Upper lobe of left lung (tissue), 6 donors: ENCODE measurements at regions not wholly inside any gene's neighbourhood (a gene's known extent, or its start where the extent isn't known, plus 50 kb on each side); places are given as distances from the start of the nearest gene placed in this dataset.

ENCODE experiments used
- ATAC-seq, 2 donors: fragments of 200-7000 bp; cut with Tn5 transposase; one replicate each; pipeline ENCODE4 v1.9.1; 2022; ENCODE audit warnings: mild to moderate bottlenecking in 2 of 2, moderate library complexity in 2 of 2; ENCODE audit not compliant: low FRiP score in 2 of 2
- DNase-seq, 2 donors: peaks; one replicate each; pipeline ENCODE4 v3.0.0-alpha.2; 2019 to 2020
- H3K27ac ChIP-seq, 4 donors: fragments of 200-600 bp; sonication (generic); one replicate each; pipeline ENCODE4 v1.5.1; 2016 to 2019
- H3K27me3 ChIP-seq, 4 donors: fragments of 200-600 bp; sonication (generic); one replicate each; pipeline ENCODE4 v1.5.1; 2017 to 2019
- H3K36me3 ChIP-seq, 4 donors: fragments of 200-600 bp; sonication (generic); one replicate each; pipeline ENCODE4 v1.5.1; 2016 to 2019
- H3K4me1 ChIP-seq, 4 donors: fragments of 200-600 bp; sonication (generic); one replicate each; pipeline ENCODE4 v1.5.1; 2018 to 2019
- H3K4me3 ChIP-seq, 4 donors: fragments of 200-600 bp; sonication (generic); one replicate each; pipeline ENCODE4 v1.5.1; 2017 to 2019; ENCODE audit warnings: mild to moderate bottlenecking in 2 of 4, moderate library complexity in 1 of 4
- H3K9me3 ChIP-seq, 4 donors: fragments of 200-600 bp; sonication (generic); one replicate each; pipeline ENCODE4 v1.5.1; 2018 to 2019
- CTCF ChIP-seq, 6 experiments: fragments of 450-650 bp in 4 of 6; fragments of 200-600 bp in 2 of 6; sonication (generic) in 2 of 6; IDR thresholded peaks; one replicate each; pipeline ENCODE4 v1.5.1; 2016 to 2019; ENCODE audit warnings: antibody characterized with exemption in 6 of 6
- EP300 ChIP-seq, 4 donors: sonication (generic); formaldehyde crosslinking; IDR thresholded peaks; one replicate each; pipeline ENCODE4 v1.5.1; 2017; ENCODE audit warnings: antibody characterized with exemption in 4 of 4, control low read depth in 2 of 4
- POLR2A ChIP-seq, 4 donors: fragments of 450-650 bp; IDR thresholded peaks; one replicate each; pipeline ENCODE4 v1.5.1; 2016 to 2017; ENCODE audit warnings: antibody characterized with exemption in 4 of 4, mild to moderate bottlenecking in 2 of 4
- POLR2AphosphoS5 ChIP-seq, 2 donors: sonication (generic); formaldehyde crosslinking; IDR thresholded peaks; one replicate each; pipeline ENCODE4 v1.5.1; 2017; ENCODE audit warnings: antibody characterized with exemption in 2 of 2
- WGBS, 2 donors: methylation state at CpG; one replicate each; pipeline ENCODE4 v1.1.5; 2017 to 2018; 5-methylcytosine and 5-hydroxymethylcytosine counted together
- donor health status: DM: no; HTN: no; CAD: no; lungs with moderate emphysema.
- donor health status: DM: no; HTN: yes; CAD: no; lungs with severe emphysema.

DNA sequence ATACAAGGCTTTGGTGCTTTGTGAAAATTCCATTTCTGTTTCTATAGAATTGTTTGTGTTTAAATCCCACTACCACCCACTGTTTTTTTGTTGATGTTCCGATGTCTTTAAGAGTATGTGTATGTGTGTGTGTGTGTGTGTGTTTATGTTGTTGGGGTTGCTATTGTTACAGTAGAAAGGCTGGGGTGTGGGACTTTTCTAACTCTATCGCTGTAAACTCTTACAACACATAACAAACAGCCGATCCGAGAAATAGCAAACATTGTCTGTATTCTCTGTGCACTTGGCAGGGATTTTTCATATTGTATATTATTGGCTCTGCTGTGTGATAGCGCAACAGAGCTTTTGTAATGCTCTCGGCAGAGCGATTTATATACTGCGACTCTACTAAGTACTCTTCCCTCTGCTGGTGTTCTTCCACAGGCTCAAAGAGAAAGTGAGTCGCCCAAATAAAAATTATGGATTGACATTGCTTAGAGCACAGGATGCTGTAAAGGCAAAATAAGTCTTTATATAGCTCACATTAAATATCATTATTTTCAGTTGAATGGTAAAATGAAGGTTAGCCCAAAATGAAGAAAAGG is 492.2 kb upstream of the ARRDC3 start:
- Histone ChIP-seq H3K27me3 (no peaks in the 10 kb centered on the region), H3K4me3 (no peak overlapping the region), H3K9me3 (no peaks in the 10 kb centered on the region), H3K4me1 (no peaks in the 10 kb centered on the region), H3K27ac (no peak overlapping the region), H3K36me3 (no peaks in the 10 kb centered on the region)
- DNase-seq: no peak
- no peak for ATAC-seq
- no peak for TF ChIP-seq CTCF (IDR thresholded peaks at IDR 0.05)
- TF ChIP-seq POLR2AphosphoS5 (IDR thresholded peaks at IDR 0.05): no peak
- no peak for TF ChIP-seq EP300 (IDR thresholded peaks at IDR 0.05)
- TF ChIP-seq POLR2A (IDR thresholded peaks at IDR 0.05): no peak
- WGBS, 2 donors: 56 to 62% methylated on average over 9 of the region's 9 CpGs

- no peak overlapping the region for H3K4me3 ChIP-seq
- ATAC-seq: no peak
- H3K4me1 ChIP-seq: no peaks in the 10 kb centered on the region
- no peaks in the 10 kb centered on the region for H3K36me3 ChIP-seq
- TF ChIP-seq POLR2AphosphoS5 (IDR thresholded peaks at IDR 0.05): no peak
- DNase-seq: no peak
- no peak overlapping the region for H3K27ac ChIP-seq
- no peaks in the 10 kb centered on the region for H3K9me3 ChIP-seq
- H3K27me3 ChIP-seq: no peaks in the 10 kb centered on the region
Measured at GRCh38 chr5:91867799-91868198, 484.7 kb upstream of the ARRDC3 start.

DNA sequence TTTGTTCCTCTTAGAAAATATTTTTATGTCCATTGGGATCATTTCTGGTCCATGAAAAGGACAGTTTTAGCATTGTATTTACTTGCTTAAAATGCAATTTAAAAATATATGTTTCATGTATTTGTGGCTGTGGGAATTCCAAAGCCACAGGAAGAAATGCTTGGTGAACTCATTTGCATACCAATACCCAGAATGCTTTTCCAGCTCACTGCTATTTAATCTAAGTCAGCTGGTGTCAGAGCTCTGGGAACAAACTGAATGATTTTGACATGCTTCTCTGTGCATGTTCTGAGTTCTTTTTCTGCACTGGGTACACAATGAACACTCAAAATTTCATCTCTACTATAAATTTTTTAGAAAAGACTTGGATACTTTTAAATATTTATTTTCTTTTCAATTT is 482.8 kb upstream of the ARRDC3 start:
- Histone ChIP-seq H3K27me3 (no peaks in the 10 kb centered on the region), H3K27ac (no peak overlapping the region), H3K4me3 (no peak overlapping the region), H3K4me1 (no peaks in the 10 kb centered on the region), H3K9me3 (no peaks in the 10 kb centered on the region), H3K36me3 (no peaks in the 10 kb centered on the region)
- DNase-seq: no peak
- no peak for ATAC-seq
- TF ChIP-seq POLR2AphosphoS5 (IDR thresholded peaks at IDR 0.05) (no peak), EP300 (IDR thresholded peaks at IDR 0.05) (no peak), CTCF (IDR thresholded peaks at IDR 0.05) (no peak), POLR2A (IDR thresholded peaks at IDR 0.05) (no peak)

DNA sequence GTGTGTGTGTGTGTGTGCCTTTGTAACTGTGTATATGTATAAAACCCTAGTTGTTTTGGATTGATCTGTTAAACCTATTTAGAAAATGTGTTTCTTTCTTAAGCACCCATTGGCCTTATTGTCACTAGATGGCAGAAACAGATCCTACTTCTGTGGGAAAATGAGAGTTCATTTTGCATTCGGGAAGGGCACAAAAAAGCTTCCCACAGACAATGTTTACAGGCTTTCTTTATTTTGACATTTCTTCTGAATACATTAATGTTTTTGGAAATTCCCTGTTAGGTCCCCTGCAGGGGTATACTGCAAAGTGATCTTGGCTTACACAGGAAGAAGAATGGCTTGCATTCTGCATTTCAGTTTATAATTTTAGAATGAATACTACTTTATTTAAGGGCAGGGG is 481.8 kb upstream of the ARRDC3 start:
- no peaks in the 10 kb centered on the region for H3K4me1 ChIP-seq
- no peak overlapping the region for H3K27ac ChIP-seq
- no peak overlapping the region for H3K4me3 ChIP-seq
- no peak for ATAC-seq
- H3K27me3 ChIP-seq: no peaks in the 10 kb centered on the region
- no peaks in the 10 kb centered on the region for H3K36me3 ChIP-seq
- no peaks in the 10 kb centered on the region for H3K9me3 ChIP-seq
- 26 to 33% methylated on average over 1 of the region's 1 CpG for WGBS, 2 donors
- DNase-seq: no peak
- TF ChIP-seq POLR2AphosphoS5 (IDR thresholded peaks at IDR 0.05) (no peak), POLR2A (IDR thresholded peaks at IDR 0.05) (no peak), EP300 (IDR thresholded peaks at IDR 0.05) (no peak), CTCF (IDR thresholded peaks at IDR 0.05) (no peak)

- no peaks in the 10 kb centered on the region for H3K36me3 ChIP-seq
- H3K4me1 ChIP-seq: no peaks in the 10 kb centered on the region
- H3K9me3 ChIP-seq: no peaks in the 10 kb centered on the region
- ATAC-seq: no peak
- 74 to 82% methylated on average over 2 of the region's 2 CpGs for WGBS, 2 donors
- no peaks in the 10 kb centered on the region for H3K27me3 ChIP-seq
- no peak for DNase-seq
- H3K27ac ChIP-seq: no peak overlapping the region
- H3K4me3 ChIP-seq: no peak overlapping the region
- TF ChIP-seq CTCF (IDR thresholded peaks at IDR 0.05): no peak
- no peak for TF ChIP-seq POLR2AphosphoS5 (IDR thresholded peaks at IDR 0.05)
- TF ChIP-seq EP300 (IDR thresholded peaks at IDR 0.05): no peak
- no peak for TF ChIP-seq POLR2A (IDR thresholded peaks at IDR 0.05)
Measured at GRCh38 chr5:91851670-91852069, 468.6 kb upstream of the ARRDC3 start.
